Testis (tissue), 2 donors: ENCODE measurements at regions not wholly inside any gene's neighbourhood (a gene's known extent, or its start where the extent isn't known, plus 50 kb on each side); places are given as distances from the start of the nearest gene placed in this dataset.

Source experiments
- POLR2A ChIP-seq: fragments of 450-650 bp; IDR thresholded peaks from one replicate; pipeline ENCODE4 v1.6.1; 2017; ENCODE audit warnings: antibody characterized with exemption, mild to moderate bottlenecking, moderate library complexity
- TF ChIP-seq, protein P1 (sequence below), 3 experiments: fragments of 450-650 bp in 2 of 3; fragments of 200-600 bp in 1 of 3; sonication (generic) in 1 of 3; IDR thresholded peaks; one replicate each; pipeline ENCODE4 v1.5.1; 2016 to 2019; ENCODE audit warnings: antibody characterized with exemption in 3 of 3, mild to moderate bottlenecking in 2 of 3, moderate library complexity in 1 of 3

DNA sequence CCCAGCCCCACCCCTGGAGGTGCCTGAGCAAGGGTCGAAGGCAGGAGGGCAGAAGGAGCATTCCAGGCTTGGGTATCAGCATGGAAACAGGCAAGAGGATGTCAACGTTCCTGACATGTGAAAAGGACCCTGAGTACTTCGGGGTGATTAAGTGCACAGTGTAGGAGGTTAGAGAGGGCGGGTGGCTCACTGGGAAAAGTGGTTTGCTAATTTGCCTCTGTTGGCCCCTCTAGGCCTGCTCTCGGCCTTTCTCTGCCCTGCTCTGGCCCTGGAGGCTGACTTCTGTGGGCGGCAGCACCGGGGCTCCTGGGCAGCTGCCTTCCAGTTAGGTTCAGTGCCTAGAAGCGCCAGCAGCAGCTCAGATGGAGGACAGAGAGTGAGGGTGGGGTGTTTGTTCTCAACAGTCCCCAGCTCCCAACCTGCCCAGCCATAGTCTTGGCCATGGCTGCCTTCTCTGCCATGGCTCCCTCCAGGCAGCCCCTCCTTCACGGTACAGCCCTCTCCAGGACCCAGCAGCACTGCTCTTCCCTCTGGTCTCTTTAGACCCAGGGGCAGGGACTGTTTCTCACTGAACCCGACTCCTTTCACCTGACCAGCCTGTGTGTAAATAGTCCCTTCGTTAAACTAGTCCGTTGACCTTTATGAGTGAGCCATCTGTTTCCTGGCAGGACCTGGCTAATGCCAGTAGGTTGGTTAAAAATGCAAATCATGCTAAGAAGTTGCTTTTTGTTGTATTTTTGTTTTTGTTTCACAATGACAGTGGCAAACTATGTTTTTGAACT lies 107.1 kb upstream of the TPM1 start:
- TF ChIP-seq, protein P1, sequence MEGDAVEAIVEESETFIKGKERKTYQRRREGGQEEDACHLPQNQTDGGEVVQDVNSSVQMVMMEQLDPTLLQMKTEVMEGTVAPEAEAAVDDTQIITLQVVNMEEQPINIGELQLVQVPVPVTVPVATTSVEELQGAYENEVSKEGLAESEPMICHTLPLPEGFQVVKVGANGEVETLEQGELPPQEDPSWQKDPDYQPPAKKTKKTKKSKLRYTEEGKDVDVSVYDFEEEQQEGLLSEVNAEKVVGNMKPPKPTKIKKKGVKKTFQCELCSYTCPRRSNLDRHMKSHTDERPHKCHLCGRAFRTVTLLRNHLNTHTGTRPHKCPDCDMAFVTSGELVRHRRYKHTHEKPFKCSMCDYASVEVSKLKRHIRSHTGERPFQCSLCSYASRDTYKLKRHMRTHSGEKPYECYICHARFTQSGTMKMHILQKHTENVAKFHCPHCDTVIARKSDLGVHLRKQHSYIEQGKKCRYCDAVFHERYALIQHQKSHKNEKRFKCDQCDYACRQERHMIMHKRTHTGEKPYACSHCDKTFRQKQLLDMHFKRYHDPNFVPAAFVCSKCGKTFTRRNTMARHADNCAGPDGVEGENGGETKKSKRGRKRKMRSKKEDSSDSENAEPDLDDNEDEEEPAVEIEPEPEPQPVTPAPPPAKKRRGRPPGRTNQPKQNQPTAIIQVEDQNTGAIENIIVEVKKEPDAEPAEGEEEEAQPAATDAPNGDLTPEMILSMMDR (IDR thresholded peaks at IDR 0.05) = no peak
- TF ChIP-seq POLR2A = no peak
